IMR-90 (cell line): ENCODE measurements at regions not wholly inside any gene's neighbourhood (a gene's known extent, or its start where the extent isn't known, plus 50 kb on each side); places are given as distances from the start of the nearest gene placed in this dataset.

ENCODE experiments used
- ATAC-seq: fragments of 200-7000 bp; cut with Tn5 transposase; 2 replicates; pipeline ENCODE4 v1.9.1; 2020; ENCODE audit warnings: low read depth, mild to moderate bottlenecking, moderate library complexity
- BruUV-seq: library from RNA; stranded (reverse); fragments of 400-500 nt; replicated peaks from 2 replicates; lab custom pipeline; 2021; lab: Mats Ljungman, UMichigan
- CTCF ChIA-PET: fragments of 300-600 bp; formaldehyde crosslinking; extraction: SDS; loops from one replicate; lab custom pipeline; 2021; ENCODE audit warnings: antibody characterized with exemption; lab: Yijun Ruan, JAX
- POLR2A ChIA-PET: fragments of 300-600 bp; sonication (Branson Sonifier 250); formaldehyde crosslinking; loops from one replicate; lab custom pipeline; 2022; ENCODE audit warnings: antibody characterized with exemption; ENCODE audit not compliant: unreplicated experiment; lab: Charles Lee
- DNase-seq: peaks from one replicate; pipeline ENCODE4 v3.0.0; 2013
- H2AFZ ChIP-seq: replicated peaks from 2 replicates; pipeline ENCODE3; 2013; ENCODE audit warnings: low read length, mild to moderate bottlenecking; ENCODE audit not compliant: poor library complexity
- H2AK5ac ChIP-seq: 2 replicates; pipeline ENCODE4 v1.6.1; 2013; ENCODE audit warnings: low read depth, low read length, inconsistent platforms
- H2AK9ac ChIP-seq: replicated peaks from 2 replicates; pipeline ENCODE3; 2013; ENCODE audit warnings: mild to moderate bottlenecking, low read depth, low read length, moderate library complexity; ENCODE audit not compliant: poor library complexity
- H2BK120ac ChIP-seq: 2 replicates; pipeline ENCODE4 v1.6.1; 2013; ENCODE audit warnings: low read depth, low read length, inconsistent platforms
- H2BK15ac ChIP-seq: 3 replicates; pipeline ENCODE4 v1.6.1; 2013; ENCODE audit warnings: low read depth, low read length, inconsistent platforms
- H2BK20ac ChIP-seq: 2 replicates; pipeline ENCODE4 v1.6.1; 2013; ENCODE audit warnings: low read depth, mild to moderate bottlenecking, inconsistent platforms, low read length, moderate library complexity
- H2BK5ac ChIP-seq: 2 replicates; pipeline ENCODE4 v1.6.1; 2013; ENCODE audit warnings: mild to moderate bottlenecking, low read depth, low read length, inconsistent platforms; ENCODE audit not compliant: poor library complexity, severe bottlenecking
- H3K14ac ChIP-seq: replicated peaks from 2 replicates; pipeline ENCODE4 v1.6.1; 2013; ENCODE audit warnings: low read depth, low read length, inconsistent platforms
- H3K18ac ChIP-seq: 2 replicates; pipeline ENCODE4 v1.6.1; 2013; ENCODE audit warnings: low read depth, low read length, control low read depth
- H3K23ac ChIP-seq: 2 replicates; pipeline ENCODE4 v1.6.1; 2013; ENCODE audit warnings: low read depth, low read length, inconsistent platforms
- H3K27ac ChIP-seq: 2 replicates; pipeline ENCODE4 v1.5.1; 2013; ENCODE audit warnings: mild to moderate bottlenecking, control low read depth, low read length; ENCODE audit not compliant: insufficient read depth
- H3K27me3 ChIP-seq: 2 replicates; pipeline ENCODE4 v1.6.1; 2013; ENCODE audit warnings: low read length; ENCODE audit not compliant: control insufficient read depth, insufficient read depth
- H3K36me3 ChIP-seq: 2 replicates; pipeline ENCODE4 v1.6.1; 2013; ENCODE audit warnings: low read length, mixed read lengths; ENCODE audit not compliant: control insufficient read depth, insufficient read depth
- H3K4ac ChIP-seq: 2 replicates; pipeline ENCODE4 v1.6.1; 2013; ENCODE audit warnings: low read depth, low read length, inconsistent platforms
- H3K4me1 ChIP-seq: 2 replicates; pipeline ENCODE4 v1.6.1; 2013; ENCODE audit warnings: low read length, mixed read lengths; ENCODE audit not compliant: control insufficient read depth, insufficient read depth
- H3K4me2 ChIP-seq: 2 replicates; pipeline ENCODE4 v1.6.1; 2013; ENCODE audit warnings: low read depth, mild to moderate bottlenecking, control low read depth, low read length, moderate library complexity
- H3K4me3 ChIP-seq: 2 replicates; pipeline ENCODE4 v1.5.1; 2013; ENCODE audit warnings: low read depth, mild to moderate bottlenecking, control low read depth, low read length, moderate library complexity; ENCODE audit not compliant: insufficient read depth
- H3K56ac ChIP-seq: 2 replicates; pipeline ENCODE4 v1.6.1; 2013; ENCODE audit warnings: low read length, inconsistent platforms; ENCODE audit not compliant: insufficient read depth; ENCODE audit errors: extremely low read depth
- H3K79me1 ChIP-seq, 2 experiments: 2 replicates each; pipeline ENCODE4 v1.6.1; 2013; ENCODE audit warnings: low read length in 2 of 2, inconsistent platforms in 1 of 2, low read depth in 1 of 2
- H3K9ac ChIP-seq: 2 replicates; pipeline ENCODE4 v1.6.1; 2013; ENCODE audit warnings: low read depth, low read length, control low read depth
- H3K9me1 ChIP-seq: 2 replicates; pipeline ENCODE4 v1.6.1; 2013; ENCODE audit warnings: low read length, inconsistent platforms; ENCODE audit not compliant: insufficient read depth
- H3K9me3 ChIP-seq: 2 replicates; pipeline ENCODE4 v1.6.1; 2013; ENCODE audit warnings: low read length; ENCODE audit not compliant: control insufficient read depth, insufficient read depth
- H4K20me1 ChIP-seq: 2 replicates; pipeline ENCODE4 v1.6.1; 2013; ENCODE audit warnings: low read length, inconsistent platforms; ENCODE audit not compliant: insufficient read depth
- H4K5ac ChIP-seq: 2 replicates; pipeline ENCODE4 v1.6.1; 2013; ENCODE audit warnings: mild to moderate bottlenecking, low read depth, low read length, control low read depth
- H4K8ac ChIP-seq, 2 experiments: 2 replicates each; pipeline ENCODE4 v1.6.1; 2013; ENCODE audit warnings: low read depth in 2 of 2, low read length in 2 of 2, control low read depth in 1 of 2, inconsistent platforms in 1 of 2
- H4K91ac ChIP-seq: 2 replicates; pipeline ENCODE4 v1.6.1; 2013; ENCODE audit warnings: low read depth, low read length, inconsistent platforms; ENCODE audit not compliant: insufficient read depth
- BHLHE40 ChIP-seq: fragments of 150-350 bp; IDR thresholded peaks from 2 replicates; pipeline ENCODE4 v1.6.1; 2016; ENCODE audit warnings: mild to moderate bottlenecking, low read depth, low read length
- CEBPB ChIP-seq: IDR thresholded peaks from 2 replicates; pipeline ENCODE4 v1.6.1; 2012; ENCODE audit warnings: low read depth, low read length, improper control_type of control experiment
- CHD1 ChIP-seq: IDR thresholded peaks from 2 replicates; pipeline ENCODE4 v1.6.1; 2012; ENCODE audit warnings: low read depth, low read length, improper control_type of control experiment
- ELK1 ChIP-seq: fragments of 150-350 bp; IDR thresholded peaks from 2 replicates; pipeline ENCODE4 v1.6.1; 2016; ENCODE audit warnings: low read depth, mild to moderate bottlenecking, low read length, moderate library complexity, borderline replicate concordance
- FOS ChIP-seq: fragments of 150-350 bp; IDR thresholded peaks from 2 replicates; pipeline ENCODE4 v1.6.1; 2016; ENCODE audit warnings: low read depth, low read length
- MAFK ChIP-seq: IDR thresholded peaks from 2 replicates; pipeline ENCODE4 v1.6.1; 2012; ENCODE audit warnings: low read depth, low read length, improper control_type of control experiment
- MAZ ChIP-seq: IDR thresholded peaks from 2 replicates; pipeline ENCODE4 v1.6.1; 2012; ENCODE audit warnings: low read depth, mild to moderate bottlenecking, low read length, improper control_type of control experiment, moderate library complexity, borderline replicate concordance
- MXI1 ChIP-seq: IDR thresholded peaks from 2 replicates; pipeline ENCODE4 v1.6.1; 2012; ENCODE audit warnings: low read depth, mild to moderate bottlenecking, low read length, moderate library complexity, borderline replicate concordance
- NFE2L2 ChIP-seq: fragments of 150-350 bp; IDR thresholded peaks from 2 replicates; pipeline ENCODE4 v1.6.1; 2016; ENCODE audit warnings: low read depth, mild to moderate bottlenecking, low read length
- POLR2A ChIP-seq: IDR thresholded peaks from 2 replicates; pipeline ENCODE4 v1.6.1; 2012; ENCODE audit warnings: mild to moderate bottlenecking, low read depth, low read length
- RAD21 ChIP-seq: IDR thresholded peaks from 2 replicates; pipeline ENCODE4 v1.6.1; 2012; ENCODE audit warnings: low read length, improper control_type of control experiment
- RCOR1 ChIP-seq: IDR thresholded peaks from 2 replicates; pipeline ENCODE4 v1.6.1; 2012; ENCODE audit warnings: mild to moderate bottlenecking, low read length, improper control_type of control experiment; ENCODE audit not compliant: insufficient replicate concordance
- RFX5 ChIP-seq: IDR thresholded peaks from 2 replicates; pipeline ENCODE4 v1.8.0; 2012; ENCODE audit warnings: low read depth, mild to moderate bottlenecking, low read length, moderate library complexity
- SMC3 ChIP-seq: fragments of 150-350 bp; IDR thresholded peaks from 2 replicates; pipeline ENCODE4 v1.6.1; 2016; ENCODE audit warnings: low read depth, mild to moderate bottlenecking, antibody characterized with exemption, low read length, moderate library complexity
- WGBS, 2 experiments: methylation state at CpG; one replicate each; pipeline versions ENCODE4 v1.1.5 to v1.1.7; 2013; ENCODE audit warnings: missing lambda C conversion rate in 2 of 2; ENCODE audit not compliant: insufficient read length in 1 of 2; ENCODE audit errors: extremely low coverage in 2 of 2; 5-methylcytosine and 5-hydroxymethylcytosine counted together
- dilution Hi-C: fragments of 300-500 bp; cut with HindIII; formaldehyde crosslinking; loops from one replicate; pipeline ENCODE4 v1.14.3; 2018; ENCODE audit warnings: low sequenced_read_pairs; ENCODE audit not compliant: unreplicated experiment
- in situ Hi-C: fragments of 300-500 bp; cut with MboI; formaldehyde crosslinking; loops from 3 replicates; pipeline ENCODE4 v1.14.3; 2019; ENCODE audit warnings: low sequenced_read_pairs, inconsistent platforms, mixed read lengths
- intact Hi-C: fragments of 100-400 bp; cut with micrococcal nuclease; formaldehyde crosslinking; loops from 2 replicates; pipeline ENCODE4 v1.10.0; 2022
- TF ChIP-seq, protein P1 (sequence below): fragments of 150-350 bp; IDR thresholded peaks from 2 replicates; pipeline ENCODE4 v1.6.1; 2017; ENCODE audit warnings: mild to moderate bottlenecking, antibody characterized with exemption, low read length, low read depth
- TF ChIP-seq, protein P2 (sequence below): conservative IDR thresholded peaks from 2 replicates; pipeline ENCODE4 v1.5.1; 2012; ENCODE audit warnings: mild to moderate bottlenecking, low read depth, low read length, improper control_type of control experiment

GRCh38 chr2:236397681-236398080 is 133.5 kb upstream of the ASB18 start:
- no CpG with 5 or more reads among the region's 4 CpGs for WGBS, 2 experiments
- Histone ChIP-seq H3K23ac (no peak overlapping the region), H2AK9ac (no peak overlapping the region), H4K91ac (no peak overlapping the region), H3K9me3 (peaks cover 12% of the 10 kb centered on the region; the same call in 1 of the 2 replicates), H2BK20ac (no peak overlapping the region), H2AK5ac (no peak overlapping the region), H2AFZ (no peak overlapping the region), H3K4me2 (no peak overlapping the region), H4K5ac (no peak overlapping the region), H4K20me1 (no peaks in the 10 kb centered on the region), H3K14ac (no peak overlapping the region), H3K9me1 (no peaks in the 10 kb centered on the region), H3K79me1 (no peaks in the 10 kb centered on the region), H3K4me1 (no peaks in the 10 kb centered on the region), H2BK15ac (no peak overlapping the region), H3K36me3 (no peaks in the 10 kb centered on the region), H3K27me3 (no peaks in the 10 kb centered on the region), H3K9ac (no peak overlapping the region), H4K8ac (no peak overlapping the region), H3K27ac (no peak overlapping the region), H2BK5ac (no peak overlapping the region), H3K4ac (no peak overlapping the region), H3K4me3 (no peak overlapping the region), H3K18ac (no peak overlapping the region), H2BK120ac (no peak overlapping the region), H3K56ac (no peak overlapping the region)
- POLR2A ChIA-PET, result no interaction called here
- no peak for TF ChIP-seq MAZ
- no peak for TF ChIP-seq FOS
- TF ChIP-seq MAFK, result no peak
- TF ChIP-seq RAD21, result no peak
- TF ChIP-seq MXI1, result no peak
- TF ChIP-seq, protein P1, sequence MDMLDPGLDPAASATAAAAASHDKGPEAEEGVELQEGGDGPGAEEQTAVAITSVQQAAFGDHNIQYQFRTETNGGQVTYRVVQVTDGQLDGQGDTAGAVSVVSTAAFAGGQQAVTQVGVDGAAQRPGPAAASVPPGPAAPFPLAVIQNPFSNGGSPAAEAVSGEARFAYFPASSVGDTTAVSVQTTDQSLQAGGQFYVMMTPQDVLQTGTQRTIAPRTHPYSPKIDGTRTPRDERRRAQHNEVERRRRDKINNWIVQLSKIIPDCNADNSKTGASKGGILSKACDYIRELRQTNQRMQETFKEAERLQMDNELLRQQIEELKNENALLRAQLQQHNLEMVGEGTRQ, result no peak
- TF ChIP-seq POLR2A, result no peak
- TF ChIP-seq ELK1, result no peak
- TF ChIP-seq, protein P2, sequence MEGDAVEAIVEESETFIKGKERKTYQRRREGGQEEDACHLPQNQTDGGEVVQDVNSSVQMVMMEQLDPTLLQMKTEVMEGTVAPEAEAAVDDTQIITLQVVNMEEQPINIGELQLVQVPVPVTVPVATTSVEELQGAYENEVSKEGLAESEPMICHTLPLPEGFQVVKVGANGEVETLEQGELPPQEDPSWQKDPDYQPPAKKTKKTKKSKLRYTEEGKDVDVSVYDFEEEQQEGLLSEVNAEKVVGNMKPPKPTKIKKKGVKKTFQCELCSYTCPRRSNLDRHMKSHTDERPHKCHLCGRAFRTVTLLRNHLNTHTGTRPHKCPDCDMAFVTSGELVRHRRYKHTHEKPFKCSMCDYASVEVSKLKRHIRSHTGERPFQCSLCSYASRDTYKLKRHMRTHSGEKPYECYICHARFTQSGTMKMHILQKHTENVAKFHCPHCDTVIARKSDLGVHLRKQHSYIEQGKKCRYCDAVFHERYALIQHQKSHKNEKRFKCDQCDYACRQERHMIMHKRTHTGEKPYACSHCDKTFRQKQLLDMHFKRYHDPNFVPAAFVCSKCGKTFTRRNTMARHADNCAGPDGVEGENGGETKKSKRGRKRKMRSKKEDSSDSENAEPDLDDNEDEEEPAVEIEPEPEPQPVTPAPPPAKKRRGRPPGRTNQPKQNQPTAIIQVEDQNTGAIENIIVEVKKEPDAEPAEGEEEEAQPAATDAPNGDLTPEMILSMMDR, result no peak
- TF ChIP-seq RCOR1, result no peak
- no peak for TF ChIP-seq SMC3
- no peak for TF ChIP-seq CEBPB
- TF ChIP-seq CHD1, result no peak
- no peak for TF ChIP-seq BHLHE40
- no peak for TF ChIP-seq RFX5
- no peak for TF ChIP-seq NFE2L2
- in situ Hi-C loops (no loop called here), intact Hi-C loops (no loop called here), dilution Hi-C loops (no loop called here)
- CTCF ChIA-PET, result no interaction called here
- BruUV-seq, result no TSS peak
- ATAC-seq (no peak), DNase-seq (no peak)
